ENCODE measurements at regions not wholly inside any gene's neighbourhood (a gene's known extent, or its start where the extent isn't known, plus 50 kb on each side); places are given as distances from the start of the nearest gene placed in this dataset.

- Histone ChIP-seq H4K20me1 (ENCODE audit: insufficient read depth, low read length) (no peaks in the 10 kb centered on the region), H3K9me1 (ENCODE audit: insufficient read depth, low read length) (no peaks in the 10 kb centered on the region), H3K14ac (replicated peaks; ENCODE audit: low read depth, low read length) (no peak overlapping the region), H2BK120ac (ENCODE audit: low read depth, low read length) (no peak overlapping the region), H3K4me2 (ENCODE audit: low read depth, low read length) (no peak overlapping the region), H3K18ac (ENCODE audit: low read depth, low read length) (no peak overlapping the region), H3K36me3 (ENCODE audit: control insufficient read depth, insufficient read depth, low read length) (no peaks in the 10 kb centered on the region), H3K9ac (ENCODE audit: low read depth, low read length) (no peak overlapping the region), H3K56ac (ENCODE audit: extremely low read depth, insufficient read depth, low read length) (no peak overlapping the region), H3K4me3 (ENCODE audit: insufficient read depth, low read depth, low read length) (no peak overlapping the region), H3K4me1 (ENCODE audit: control insufficient read depth, insufficient read depth, low read length) (no peaks in the 10 kb centered on the region), H2BK20ac (ENCODE audit: low read depth, low read length) (no peak overlapping the region), H3K23ac (ENCODE audit: low read depth, low read length) (no peak overlapping the region), H3K4ac (ENCODE audit: low read depth, low read length) (no peak overlapping the region), H4K91ac (ENCODE audit: insufficient read depth, low read depth, low read length) (no peak overlapping the region), H2AFZ (replicated peaks; ENCODE audit: low read length, poor library complexity) (no peak overlapping the region), H3K9me3 (ENCODE audit: control insufficient read depth, insufficient read depth, low read length) (no peaks in the 10 kb centered on the region), H4K5ac (ENCODE audit: low read depth, low read length) (no peak overlapping the region), H3K27me3 (ENCODE audit: control insufficient read depth, insufficient read depth, low read length) (no peaks in the 10 kb centered on the region; the same call in 1 of the 2 replicates), H4K8ac (ENCODE audit: low read depth in 2 of 2, low read length in 2 of 2) (no peak overlapping the region), H2AK5ac (ENCODE audit: low read depth, low read length) (no peak overlapping the region), H2AK9ac (replicated peaks; ENCODE audit: low read depth, low read length, poor library complexity) (no peak overlapping the region), H3K27ac (ENCODE audit: insufficient read depth, low read length) (no peak overlapping the region), H2BK15ac (ENCODE audit: low read depth, low read length) (no peak overlapping the region), H3K79me1 (ENCODE audit: low read depth in 1 of 2, low read length in 2 of 2) (no peaks in the 10 kb centered on the region), H2BK5ac (ENCODE audit: low read depth, low read length, poor library complexity, severe bottlenecking) (no peak overlapping the region)
- no peak for TF ChIP-seq FOS (IDR thresholded peaks at IDR 0.05; ENCODE audit: low read depth, low read length)
- TF ChIP-seq SMC3 (IDR thresholded peaks at IDR 0.05; ENCODE audit: low read depth, low read length): no peak
- no peak for TF ChIP-seq CEBPB (IDR thresholded peaks at IDR 0.05; ENCODE audit: low read depth, low read length)
- TF ChIP-seq NFE2L2 (IDR thresholded peaks at IDR 0.05; ENCODE audit: low read depth, low read length): no peak
- TF ChIP-seq RCOR1 (IDR thresholded peaks at IDR 0.05; ENCODE audit: insufficient replicate concordance, low read length): no peak
- no peak for TF ChIP-seq USF2 (IDR thresholded peaks at IDR 0.05; ENCODE audit: low read depth, low read length)
- no peak for TF ChIP-seq RAD21 (IDR thresholded peaks at IDR 0.05; ENCODE audit: low read length)
- no peak for TF ChIP-seq RFX5 (IDR thresholded peaks at IDR 0.05; ENCODE audit: low read depth, low read length)
- no peak for TF ChIP-seq MAZ (IDR thresholded peaks at IDR 0.05; ENCODE audit: borderline replicate concordance, low read depth, low read length)
- TF ChIP-seq MAFK (IDR thresholded peaks at IDR 0.05; ENCODE audit: low read depth, low read length): no peak
- no peak for TF ChIP-seq POLR2A (IDR thresholded peaks at IDR 0.05; ENCODE audit: low read depth, low read length)
- no peak for TF ChIP-seq CHD1 (IDR thresholded peaks at IDR 0.05; ENCODE audit: low read depth, low read length)
- TF ChIP-seq MXI1 (IDR thresholded peaks at IDR 0.05; ENCODE audit: borderline replicate concordance, low read depth, low read length): no peak
- TF ChIP-seq, protein P1, sequence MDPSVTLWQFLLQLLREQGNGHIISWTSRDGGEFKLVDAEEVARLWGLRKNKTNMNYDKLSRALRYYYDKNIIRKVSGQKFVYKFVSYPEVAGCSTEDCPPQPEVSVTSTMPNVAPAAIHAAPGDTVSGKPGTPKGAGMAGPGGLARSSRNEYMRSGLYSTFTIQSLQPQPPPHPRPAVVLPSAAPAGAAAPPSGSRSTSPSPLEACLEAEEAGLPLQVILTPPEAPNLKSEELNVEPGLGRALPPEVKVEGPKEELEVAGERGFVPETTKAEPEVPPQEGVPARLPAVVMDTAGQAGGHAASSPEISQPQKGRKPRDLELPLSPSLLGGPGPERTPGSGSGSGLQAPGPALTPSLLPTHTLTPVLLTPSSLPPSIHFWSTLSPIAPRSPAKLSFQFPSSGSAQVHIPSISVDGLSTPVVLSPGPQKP (IDR thresholded peaks at IDR 0.05; ENCODE audit: borderline replicate concordance, low read depth, low read length): no peak
- TF ChIP-seq BHLHE40 (IDR thresholded peaks at IDR 0.05; ENCODE audit: low read depth, low read length): no peak
- no peak for TF ChIP-seq CTCF (conservative IDR thresholded peaks at IDR 0.05; ENCODE audit: low read depth, low read length)
- intact Hi-C loops (cut with micrococcal nuclease): no loop called here
- no CpG with 5 or more reads among the region's 2 CpGs for WGBS, 2 experiments (ENCODE audit: extremely low coverage in 2 of 2, insufficient read length in 1 of 2)
- no TSS peak for BruUV-seq (replicated peaks)
- no peak for ATAC-seq (ENCODE audit: low read depth)
- POLR2A ChIA-PET (ENCODE audit: unreplicated experiment): no interaction called here
- CTCF ChIA-PET: no interaction called here
- dilution Hi-C loops (cut with HindIII; ENCODE audit: low sequenced_read_pairs, unreplicated experiment): no loop called here
- in situ Hi-C loops (cut with MboI; ENCODE audit: low sequenced_read_pairs): no loop called here
- DNase-seq: no peak
Measured at GRCh38 chr15:38115121-38115520, 137.5 kb upstream of the SPRED1 start.

Data from IMR-90 (cell line).